NCI-H226 (cell line): ENCODE measurements at regions not wholly inside any gene's neighbourhood (a gene's known extent, or its start where the extent isn't known, plus 50 kb on each side); places are given as distances from the start of the nearest gene placed in this dataset.
"Not testable (repeated sequence)": the region's sequence is repeated elsewhere in the genome, so short reads cannot be mapped to it uniquely, and the experiment has no call there.

Experiments
- DNase-seq: peaks from one replicate; pipeline ENCODE4 v3.0.0-alpha.2; 2015

DNA sequence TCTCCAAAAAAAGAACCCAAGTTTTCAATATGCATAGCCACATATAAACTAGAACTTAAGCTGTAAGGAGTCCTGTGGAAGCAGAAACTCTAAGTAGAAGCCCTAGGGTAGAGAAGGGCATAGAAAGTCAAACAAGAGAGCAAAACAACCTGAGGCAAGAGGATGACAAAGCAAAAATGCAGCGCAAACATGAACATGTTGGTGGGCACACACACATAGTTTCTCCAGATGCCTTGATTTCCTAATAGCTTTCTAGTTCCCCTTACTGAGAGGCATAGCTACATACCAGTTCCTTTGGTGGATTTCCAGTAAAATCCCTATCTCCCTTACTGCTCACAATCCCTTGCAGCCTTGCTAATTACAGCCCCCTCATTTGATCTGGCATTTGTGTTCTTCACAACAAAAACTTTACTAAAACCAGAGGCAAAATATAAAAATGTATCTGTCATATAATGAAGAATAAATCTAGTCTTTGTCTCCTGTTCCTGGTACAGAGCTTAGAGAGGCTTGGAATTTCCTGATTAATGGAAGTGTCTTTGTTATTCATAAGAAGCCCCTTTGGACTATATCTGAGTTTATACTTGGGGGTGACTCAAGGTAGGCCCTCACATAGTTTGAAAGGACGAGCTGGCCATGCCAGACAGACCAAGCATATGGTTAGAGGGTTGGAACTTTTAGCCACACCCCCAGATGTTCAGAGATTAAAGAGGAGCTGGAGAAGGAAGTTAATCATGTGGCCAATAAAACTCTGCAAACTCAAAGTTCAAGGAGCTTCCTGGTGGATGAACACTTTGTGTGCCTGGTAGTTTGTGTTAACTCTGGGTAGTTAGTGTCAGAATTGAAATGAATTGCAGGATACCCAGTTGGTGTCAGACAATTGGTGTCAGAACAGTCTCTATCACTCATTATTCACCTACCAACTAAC, 52.7 kb upstream of the ZCCHC13 start:
- DNase-seq = peak; percentile 35

DNA sequence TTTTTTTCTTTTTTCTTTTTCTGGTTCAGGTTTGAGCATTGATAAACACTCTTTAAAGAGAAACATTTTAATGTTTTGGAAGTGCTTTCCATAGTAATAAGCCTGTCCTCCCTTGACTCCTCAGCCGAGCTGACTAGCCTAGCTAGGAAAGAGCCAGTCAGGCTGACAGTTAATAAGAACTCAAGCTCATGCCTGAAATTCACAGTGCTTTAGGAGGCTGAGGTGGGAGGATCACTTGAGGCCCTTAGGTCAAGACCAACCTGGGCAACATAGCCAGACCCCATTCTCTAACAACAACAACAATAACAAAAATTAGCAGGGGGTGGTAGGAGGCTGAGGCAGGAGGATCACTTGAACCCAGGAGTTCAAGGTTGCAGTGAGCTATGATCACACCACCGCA, 53.4 kb upstream of the ZCCHC13 start:
- no peak for DNase-seq

DNA sequence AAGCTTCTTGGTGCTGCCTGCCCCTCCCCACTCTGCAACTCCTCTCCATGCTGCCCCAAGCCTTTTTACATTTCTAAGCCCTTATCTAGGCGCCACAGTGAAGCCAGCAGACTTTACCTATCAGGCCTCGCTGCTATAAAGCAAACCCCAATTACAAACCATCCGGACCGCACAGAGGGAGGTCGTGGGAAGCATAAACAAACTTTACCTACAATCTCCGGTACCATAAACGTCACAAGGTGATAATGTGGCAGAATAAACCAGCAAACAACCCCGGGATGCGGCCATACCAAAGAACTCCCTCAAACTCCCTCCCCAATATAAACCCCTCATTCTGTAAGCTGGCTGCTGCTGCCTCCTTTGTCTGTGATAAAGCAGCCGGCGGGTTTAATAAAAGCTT, 54.0 kb upstream of the ZCCHC13 start:
- DNase-seq = no peak

DNA sequence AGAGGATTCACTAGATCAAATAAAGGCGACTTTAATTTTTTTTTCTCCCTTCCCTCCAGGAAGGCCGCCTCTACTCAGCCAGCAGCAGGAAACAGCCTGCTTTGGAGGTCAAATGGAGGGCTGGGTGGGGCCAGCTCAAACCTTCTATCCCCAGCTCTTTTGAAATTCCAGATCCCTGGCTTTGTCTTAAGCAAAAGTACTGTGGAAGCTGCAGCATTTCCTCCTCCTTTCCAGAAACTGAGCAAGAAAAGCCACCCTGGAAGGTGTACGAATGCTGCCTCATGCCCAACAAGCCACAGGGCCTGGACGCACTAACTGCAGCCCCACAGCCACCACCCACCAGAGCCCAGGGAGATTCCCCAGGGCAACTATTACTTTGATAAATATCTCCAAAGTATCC, 55.1 kb upstream of the ZCCHC13 start:
- peak; percentile 24 for DNase-seq

DNA sequence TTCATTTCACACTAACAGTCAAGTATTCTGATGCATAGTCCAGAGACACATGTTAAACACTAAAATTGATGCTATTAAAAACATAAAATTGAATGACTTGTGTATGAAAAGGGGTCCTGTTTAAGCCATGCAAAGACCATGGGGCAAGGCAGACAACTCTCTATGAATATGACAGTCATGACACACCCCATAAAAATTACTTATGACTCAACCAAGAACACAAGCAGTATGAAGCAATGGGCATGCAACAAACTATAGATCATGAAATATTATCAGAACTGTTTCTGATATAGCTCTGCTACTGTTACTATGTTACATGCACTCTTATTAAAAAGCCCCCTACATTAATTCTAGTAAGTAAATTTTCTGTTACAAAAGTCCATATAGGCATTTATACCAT, 57.5 kb upstream of the ZCCHC13 start:
- DNase-seq = peak; percentile 38

DNA sequence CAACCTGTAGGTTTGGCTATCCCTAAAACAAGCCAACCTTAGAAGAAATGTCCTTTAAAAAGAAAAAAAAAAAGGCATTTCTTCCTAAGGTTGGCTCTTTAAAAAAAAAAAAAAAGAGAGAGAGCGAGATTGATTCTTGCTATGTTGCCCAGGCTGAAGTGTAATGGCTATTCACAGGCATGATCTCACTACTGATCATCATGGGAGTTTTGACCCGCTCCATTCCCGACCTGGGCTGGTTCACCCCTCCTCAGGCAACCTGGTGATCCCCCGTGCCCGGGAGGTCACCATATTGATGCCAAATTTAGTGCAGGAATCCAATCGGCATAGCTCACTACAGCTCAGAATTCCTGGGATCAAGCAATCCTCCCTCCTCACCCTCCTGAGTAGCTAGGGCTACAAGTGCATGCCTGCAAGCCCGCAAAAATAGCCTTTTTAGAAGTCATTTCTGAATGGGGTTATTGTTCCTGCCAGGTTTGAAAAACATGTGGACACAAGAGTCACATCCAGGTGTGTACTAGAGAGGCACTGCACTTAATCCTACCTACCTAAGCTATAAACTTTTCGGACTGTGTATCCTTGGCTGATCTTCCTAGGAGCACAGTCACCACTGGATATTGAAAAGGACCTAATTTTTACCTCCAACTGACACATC, 61.4 kb upstream of the ZCCHC13 start:
- no peak for DNase-seq

DNA sequence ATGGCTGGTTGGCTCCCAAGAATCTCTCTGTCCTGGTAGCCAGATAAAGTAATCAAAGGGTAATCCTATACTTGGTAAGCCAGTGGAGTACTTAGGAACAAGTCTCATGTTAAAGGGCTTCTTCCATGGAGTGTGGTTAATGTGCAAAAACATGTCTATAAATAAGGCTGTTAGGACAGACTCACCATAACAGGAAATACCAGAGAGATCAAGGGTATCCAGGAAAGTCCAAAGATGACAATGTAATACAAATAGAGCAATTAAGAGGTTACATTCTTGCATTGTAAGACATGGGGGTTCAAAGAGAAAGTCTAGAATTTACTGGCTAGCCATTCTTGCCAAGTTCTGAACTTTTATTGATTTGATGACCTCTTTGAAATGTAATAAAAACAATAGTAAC, 61.9 kb upstream of the ZCCHC13 start:
- DNase-seq = peak; percentile 2

DNA sequence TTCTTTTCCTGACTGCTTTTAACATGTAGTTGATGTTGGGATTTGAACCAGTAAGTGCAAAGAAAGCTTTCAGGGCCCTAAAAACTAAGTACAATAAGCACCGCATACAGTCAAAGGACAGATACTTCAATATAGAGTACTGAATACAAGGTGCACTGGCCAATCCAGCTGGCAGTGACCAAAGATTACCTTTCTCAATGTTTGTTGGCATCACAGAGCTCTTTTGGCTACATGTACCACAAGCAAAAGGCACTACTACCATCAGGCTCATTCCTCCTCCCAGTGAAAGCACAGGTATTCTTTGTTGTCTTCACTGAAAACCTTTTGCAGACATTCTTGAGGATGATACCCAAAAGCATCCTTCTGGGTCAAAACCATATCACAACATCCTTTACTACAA, 65.2 kb upstream of the ZCCHC13 start:
- DNase-seq = no peak

DNA sequence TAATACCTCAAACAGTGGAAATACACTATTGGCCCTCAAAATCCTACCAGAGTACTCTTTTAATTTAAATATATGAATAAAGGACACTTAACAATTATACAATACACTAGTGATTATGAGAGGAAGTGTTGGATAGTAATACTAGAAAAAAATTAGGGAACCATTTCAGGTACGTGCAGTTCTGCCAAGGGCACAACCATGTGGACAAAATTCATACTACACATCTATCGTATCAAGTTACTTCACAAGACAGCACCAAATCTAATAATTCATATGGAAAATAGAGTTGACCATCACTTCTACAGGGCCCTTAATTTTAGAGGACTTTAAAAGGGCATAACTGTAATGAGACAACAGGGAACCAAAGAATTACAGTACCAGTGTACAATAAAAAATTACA, 69.2 kb upstream of the ZCCHC13 start:
- no peak for DNase-seq

DNA sequence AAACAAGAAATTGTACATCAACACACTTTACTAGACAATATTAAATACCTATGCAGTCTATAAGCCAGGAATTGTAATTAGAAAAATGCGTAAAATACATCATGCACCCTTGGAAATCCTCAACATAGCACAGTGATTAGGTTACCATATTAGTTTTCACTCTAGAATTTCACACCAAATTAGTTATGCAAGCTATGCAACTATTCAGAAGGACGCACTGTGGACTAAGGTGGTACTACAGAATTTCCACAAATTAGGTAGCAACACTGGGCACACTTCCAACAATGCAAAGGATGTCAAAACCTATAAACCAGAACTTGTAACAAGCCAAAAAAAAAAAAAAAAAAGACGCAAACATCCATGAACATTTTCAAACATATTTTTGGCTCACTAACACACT, 71.1 kb upstream of the ZCCHC13 start:
- peak; percentile 29 for DNase-seq

DNA sequence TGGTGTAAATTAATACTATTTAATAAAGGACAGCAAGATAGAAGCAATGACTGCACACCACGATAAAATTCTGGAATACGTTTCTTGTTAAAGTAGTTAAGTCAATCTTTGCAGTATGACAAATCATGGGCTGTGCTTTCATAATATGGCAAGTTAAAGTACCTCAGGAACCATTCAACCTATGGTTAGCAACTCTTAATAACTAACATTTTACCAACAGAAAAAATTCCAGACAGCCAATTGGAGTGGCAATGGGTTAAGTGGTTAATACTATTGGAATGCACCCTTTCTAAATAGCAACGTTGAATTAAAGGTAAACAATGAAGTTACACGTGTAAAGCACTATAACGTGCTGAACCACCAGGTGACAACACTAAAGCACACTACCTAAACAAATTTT, 72.4 kb upstream of the ZCCHC13 start:
- DNase-seq = no peak

DNA sequence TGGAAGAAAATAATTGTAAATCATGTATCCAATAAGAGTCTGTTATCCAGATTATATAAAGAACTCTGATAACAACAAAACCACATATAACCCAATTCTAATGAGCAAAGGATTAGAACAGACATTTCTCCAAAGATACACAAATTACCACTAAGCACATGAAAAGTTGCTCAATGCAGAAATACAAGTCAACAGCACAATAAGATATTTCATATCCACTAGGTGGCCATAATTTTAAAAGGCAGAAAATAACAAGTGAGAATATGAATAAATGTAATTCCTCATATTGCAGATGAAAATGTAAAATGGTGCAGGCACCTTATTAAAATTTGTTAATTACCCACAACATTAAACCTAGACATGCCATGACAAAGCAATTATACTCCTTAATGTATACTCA, 73.9 kb upstream of the ZCCHC13 start:
- DNase-seq = no peak

DNA sequence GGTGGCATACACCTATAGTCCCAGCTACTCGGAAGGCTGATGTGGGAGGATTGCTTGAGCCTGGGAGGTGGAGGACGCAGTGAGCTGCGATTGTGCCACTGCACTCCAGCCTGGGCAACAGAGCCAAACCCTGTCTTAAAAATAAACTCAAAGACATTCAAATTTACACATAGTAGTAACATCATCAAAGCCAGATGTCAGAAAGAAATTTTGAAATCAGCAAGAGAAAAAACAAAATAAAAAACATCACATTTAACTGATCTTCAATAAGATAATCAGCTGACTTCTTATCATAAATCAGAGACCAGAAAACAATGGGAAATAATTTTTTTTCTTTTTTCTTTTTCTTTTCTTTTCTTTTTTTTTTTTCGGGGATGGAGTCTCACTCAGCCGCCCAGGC, 78.9 kb upstream of the ZCCHC13 start:
- DNase-seq = no peak

DNA sequence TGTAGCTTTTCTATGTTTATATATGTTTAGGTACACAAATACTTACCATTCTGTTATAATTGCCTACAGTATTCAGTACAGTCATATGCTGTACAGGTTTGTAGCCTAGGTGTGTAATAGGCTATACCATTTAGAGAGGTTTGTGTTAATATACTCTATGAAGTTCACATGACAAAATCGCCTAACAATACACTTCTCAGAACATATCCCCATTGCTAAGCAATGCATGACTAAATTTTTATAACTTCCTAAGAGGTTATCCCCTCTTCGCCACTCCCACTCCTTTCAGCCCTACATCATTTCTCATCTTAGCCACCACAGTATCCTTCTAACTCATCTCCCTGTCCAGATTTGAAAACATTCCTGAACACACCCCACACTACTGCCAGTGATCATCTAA, 83.7 kb upstream of the ZCCHC13 start:
- DNase-seq = no peak

DNA sequence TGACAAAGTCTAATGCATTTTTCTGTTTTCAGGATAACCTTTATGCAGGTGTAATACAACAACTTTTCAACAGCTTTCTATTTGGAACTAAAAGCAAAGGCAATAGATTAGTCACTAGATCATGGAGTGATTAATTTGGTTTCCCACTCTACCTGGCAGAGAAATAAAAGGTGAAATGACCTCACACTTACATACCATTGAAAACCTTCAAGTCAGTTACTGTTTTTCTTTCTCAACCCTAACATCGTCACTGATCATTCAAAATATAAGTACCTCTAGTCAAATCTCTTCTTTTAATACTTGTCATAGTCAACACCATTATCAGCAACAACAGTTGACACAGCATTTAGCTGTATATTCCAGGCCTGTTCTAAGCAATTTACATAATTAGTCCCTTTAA, 85.1 kb upstream of the ZCCHC13 start:
- DNase-seq = no peak

DNA sequence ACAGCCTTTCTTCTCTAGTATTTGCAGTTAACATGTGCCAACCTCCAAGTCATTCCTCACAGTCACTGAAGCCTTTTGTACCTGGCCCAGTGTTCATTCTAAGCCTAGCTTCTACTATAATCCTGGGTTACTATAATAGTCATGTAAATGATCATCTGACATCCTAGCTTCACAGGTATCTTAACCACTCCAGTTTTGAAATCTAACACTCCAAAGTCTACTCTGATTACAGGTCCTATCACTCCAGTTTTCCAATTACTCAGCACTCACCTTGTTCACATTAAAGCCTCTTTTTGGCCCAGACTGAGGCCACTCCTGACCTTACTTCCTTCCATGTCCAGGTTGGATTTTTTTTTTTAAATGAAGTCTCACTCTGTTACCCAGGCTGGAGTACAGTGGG, 87.6 kb upstream of the ZCCHC13 start:
- no peak for DNase-seq

DNA sequence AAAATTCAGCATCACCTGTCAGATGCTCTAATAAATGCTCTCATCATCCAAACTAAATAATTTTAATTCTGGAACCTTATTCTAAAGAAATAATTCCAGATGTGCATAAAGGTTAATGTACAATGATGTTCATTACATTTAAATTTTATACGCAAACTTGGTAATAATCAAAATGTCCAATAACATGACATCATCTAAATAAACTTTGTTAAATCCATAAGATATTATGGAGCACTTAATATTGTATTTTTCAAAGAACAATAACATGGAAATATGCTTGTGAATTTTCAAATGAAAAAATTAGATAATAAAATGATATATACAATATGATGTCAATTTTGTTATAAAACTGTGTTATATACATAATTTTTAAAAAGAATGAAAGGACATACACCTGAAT, 92.1 kb upstream of the ZCCHC13 start:
- no peak for DNase-seq

DNA sequence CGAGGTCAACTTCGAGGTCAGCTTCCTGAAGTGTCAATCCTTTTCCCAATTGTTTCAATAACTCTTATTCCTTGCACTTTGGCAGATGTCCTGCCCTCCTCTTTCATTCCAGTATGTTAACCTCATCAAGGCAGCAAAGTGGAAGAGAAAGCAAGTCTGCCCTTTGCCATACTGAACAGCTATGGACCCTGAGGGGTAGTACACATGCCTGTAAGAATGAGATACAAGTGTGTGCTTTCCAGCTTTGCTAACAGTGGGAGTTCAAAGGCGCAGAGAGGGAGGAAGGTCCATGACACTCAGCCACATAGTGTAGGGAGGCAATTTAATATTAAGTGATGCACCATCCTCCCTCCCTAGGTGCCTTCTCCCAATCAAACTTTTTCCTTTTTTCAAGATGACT, 96.4 kb upstream of the ZCCHC13 start:
- no peak for DNase-seq

DNA sequence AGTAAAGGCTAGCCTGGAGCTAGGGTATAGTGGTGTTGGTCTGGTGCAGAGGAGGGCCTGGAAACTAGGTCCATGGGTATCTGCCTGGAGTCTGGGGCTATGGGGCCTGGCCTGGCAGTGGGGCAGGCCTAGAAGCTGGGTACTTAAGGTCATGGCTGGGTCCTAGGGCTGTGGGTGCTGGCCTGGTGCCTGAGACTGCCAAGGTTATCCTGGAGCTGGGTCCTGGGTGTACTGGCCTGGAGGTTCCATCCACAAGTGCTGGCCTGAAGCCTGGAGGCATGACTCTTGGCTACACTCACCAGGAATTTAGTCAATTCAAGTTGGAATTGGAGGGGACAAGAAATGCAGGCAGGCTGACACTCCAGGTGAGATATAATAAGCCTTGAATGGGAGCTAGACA, 108.4 kb upstream of the ZCCHC13 start:
- no peak for DNase-seq

DNA sequence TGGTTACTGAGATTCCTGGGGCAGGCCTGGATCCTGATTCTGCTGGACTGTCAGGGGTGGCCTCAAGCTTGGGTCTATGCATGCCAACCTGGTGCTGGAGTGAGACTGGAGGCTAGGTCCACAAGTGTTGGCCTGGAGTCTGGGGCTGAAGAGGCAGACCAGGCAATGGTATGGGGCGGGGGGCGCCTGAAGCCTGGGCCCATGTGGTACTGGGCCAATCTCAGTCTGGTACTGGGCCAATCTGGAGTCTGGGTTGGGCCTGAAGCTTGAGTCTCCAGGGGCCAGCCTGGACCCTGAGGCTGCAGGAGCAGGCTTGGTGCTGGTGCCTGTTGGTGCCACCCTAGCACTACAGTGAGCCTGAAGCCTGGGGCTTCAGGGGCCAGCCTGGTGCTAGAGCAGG, 108.9 kb upstream of the ZCCHC13 start:
- no peak for DNase-seq

DNA sequence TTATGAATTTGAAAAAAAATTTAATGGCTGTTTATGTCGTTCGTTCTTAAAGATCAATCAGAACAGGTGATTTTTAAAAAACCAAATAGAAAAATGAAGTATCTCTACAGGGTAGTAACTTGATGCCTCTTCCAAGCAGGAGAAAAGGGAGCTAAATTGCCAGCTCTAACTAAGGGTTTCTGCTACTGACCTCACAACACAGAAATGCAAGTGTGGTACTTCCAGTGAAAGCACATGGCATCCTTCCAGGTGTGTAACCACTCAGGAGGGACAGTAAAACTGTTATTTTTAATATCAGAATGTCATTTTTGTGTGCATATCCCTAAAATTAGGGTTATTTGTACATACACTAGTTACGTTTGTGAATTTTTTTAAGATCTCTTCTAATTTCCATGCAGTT, 116.8 kb upstream of the ZCCHC13 start:
- DNase-seq = no peak

DNA sequence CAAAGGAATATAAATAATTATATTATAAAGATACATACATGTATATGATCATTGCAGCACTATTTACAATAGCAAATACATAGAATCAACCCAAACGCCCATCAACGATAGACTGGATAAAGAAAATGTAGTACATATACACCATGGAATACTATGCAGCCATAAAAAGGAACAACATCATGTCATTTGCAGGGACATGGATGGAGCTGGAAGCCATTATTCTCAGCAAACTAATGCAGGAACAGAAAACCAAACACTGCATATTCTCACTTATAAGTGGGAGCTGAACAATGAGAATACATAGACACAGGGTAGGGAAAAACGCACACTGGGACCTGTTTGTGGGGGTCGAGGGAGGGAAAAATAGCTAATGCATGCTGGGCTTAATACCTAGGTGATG, 120.9 kb upstream of the ZCCHC13 start:
- DNase-seq = not testable (repeated sequence)

DNA sequence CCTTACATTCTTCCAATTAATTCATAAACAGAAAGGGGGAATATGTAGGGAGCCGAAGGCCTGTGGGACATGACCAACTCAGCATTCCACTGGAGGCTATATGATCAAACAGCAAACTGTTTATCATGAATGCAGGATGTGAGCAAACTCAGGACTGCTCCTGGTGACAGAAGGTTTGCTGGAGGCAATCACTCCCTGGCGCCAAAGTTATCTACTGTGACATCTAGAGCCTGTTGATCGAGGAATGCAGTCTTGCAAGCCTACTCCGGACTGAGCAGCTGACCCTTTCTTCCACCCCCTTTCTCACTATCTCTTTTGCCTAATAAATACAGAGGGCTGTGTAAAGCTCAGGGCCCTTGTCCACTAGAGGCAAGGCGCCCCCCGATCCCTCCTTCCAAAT, 122.0 kb upstream of the ZCCHC13 start:
- DNase-seq = not testable (repeated sequence)

DNA sequence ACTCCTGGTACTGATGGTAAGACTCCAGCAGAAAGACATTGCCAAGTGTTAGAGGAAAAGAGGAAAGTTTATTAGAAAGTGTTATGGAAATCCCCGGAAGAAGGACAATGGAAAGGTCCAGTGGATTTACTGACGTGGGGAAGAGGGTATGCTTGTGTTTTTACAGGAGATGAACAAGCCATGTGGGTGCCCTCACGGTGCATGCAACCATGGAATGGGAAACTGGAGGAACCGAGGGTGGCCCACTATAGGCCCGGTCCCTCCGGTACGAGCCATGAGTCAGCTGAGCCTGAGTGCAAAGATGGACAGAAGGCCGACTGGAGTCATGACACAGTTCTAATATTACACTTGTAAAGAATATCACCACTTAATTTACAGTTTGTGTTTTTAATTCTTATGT, 123.3 kb upstream of the ZCCHC13 start:
- no peak for DNase-seq

DNA sequence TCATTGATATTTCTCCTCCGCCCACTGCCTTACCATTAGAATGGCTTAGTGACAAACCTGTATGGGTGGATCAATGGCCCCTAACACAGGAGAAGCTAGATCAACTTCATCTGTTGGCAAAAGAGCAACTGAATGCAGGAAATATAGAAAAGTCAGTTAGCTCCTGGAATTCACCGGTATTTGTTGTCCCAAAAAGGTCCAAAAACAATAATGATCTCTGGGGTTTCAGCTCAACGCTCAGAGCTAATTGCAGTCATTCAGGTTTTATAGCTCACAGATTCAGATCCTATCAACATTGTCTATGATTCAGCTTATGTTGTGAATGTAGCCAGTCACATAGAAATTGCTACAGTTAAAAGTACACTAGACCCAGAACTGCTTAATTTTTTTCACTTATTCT, 124.0 kb upstream of the ZCCHC13 start:
- DNase-seq = no peak
